ENCODE measurements at regions not wholly inside any gene's neighbourhood (a gene's known extent, or its start where the extent isn't known, plus 50 kb on each side); places are given as distances from the start of the nearest gene placed in this dataset.

DNA sequence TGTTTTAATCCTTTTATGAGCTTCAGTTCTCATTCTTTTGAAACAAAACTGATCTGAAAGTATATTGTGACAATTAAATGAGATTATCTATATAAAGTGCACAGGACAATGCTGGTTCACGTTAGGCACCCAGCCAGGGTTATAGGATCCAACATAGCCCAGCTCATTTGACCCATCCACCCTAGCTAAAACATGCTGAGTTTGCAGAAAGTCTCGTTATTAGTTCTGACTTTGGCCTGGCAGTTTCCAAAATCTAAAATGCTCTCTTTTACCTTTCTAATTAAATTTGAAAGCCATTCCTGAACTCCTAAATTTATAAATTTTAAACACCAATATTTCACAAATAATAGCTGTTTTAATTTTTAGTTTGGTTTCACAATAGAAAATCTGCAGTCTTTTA lies 131.9 kb upstream of the PTPRD start:
- no peaks in the 10 kb centered on the region for H3K4me1 ChIP-seq (ENCODE audit: insufficient read depth)

DNA sequence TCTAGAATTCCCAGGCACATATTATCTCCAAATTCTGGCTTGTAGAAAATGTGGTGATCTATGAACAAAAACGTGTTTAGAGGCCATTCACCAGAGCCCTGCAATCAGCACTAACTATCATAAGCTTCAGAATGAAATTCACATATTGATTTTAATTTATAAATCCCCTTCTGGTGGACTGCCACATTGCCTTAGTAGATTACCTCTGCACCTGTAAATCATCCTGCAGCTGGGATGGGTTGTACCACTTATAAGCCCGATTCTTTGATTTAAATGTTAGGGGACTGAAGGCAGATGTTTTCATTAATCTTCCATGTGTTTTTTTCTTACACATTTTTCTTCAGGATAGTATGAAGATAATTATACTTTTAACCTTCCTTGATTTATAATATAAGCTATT lies 140.7 kb upstream of the PTPRD start:
- TF ChIP-seq EZH2phosphoT487 (IDR thresholded peaks at IDR 0.05; ENCODE audit: insufficient read depth, low read depth) (no peak), EZH2 (IDR thresholded peaks at IDR 0.05; ENCODE audit: insufficient read depth, poor library complexity, severe bottlenecking) (no peak)
- 0 to 4% methylated on average over 2 of the region's 2 CpGs for WGBS, 2 experiments (ENCODE audit: low coverage in 1 of 2, low lambda C conversion rate in 2 of 2, missing lambda C conversion rate in 2 of 2)

More for the DNA sequence above, 131.9 kb upstream of the PTPRD start:
- Histone ChIP-seq H3K9me3 (ENCODE audit: low read depth) (no peaks in the 10 kb centered on the region), H3F3A (ENCODE audit: insufficient read depth) (no peaks in the 10 kb centered on the region), H3K4me3 (no peak overlapping the region), H3K27me3 (replicated peaks; ENCODE audit: insufficient read depth) (no peaks in the 10 kb centered on the region), H2AFZ (no peak overlapping the region), H3K9ac (no peak overlapping the region), H3K9me2 (ENCODE audit: insufficient read depth) (no peaks in the 10 kb centered on the region), H3K36me3 (ENCODE audit: low read depth) (no peaks in the 10 kb centered on the region), H4K20me1 (ENCODE audit: insufficient read depth) (no peaks in the 10 kb centered on the region), H3K27ac (no peak overlapping the region), H3K79me2 (ENCODE audit: insufficient read depth) (no peaks in the 10 kb centered on the region), H3K4me2 (ENCODE audit: unreplicated experiment) (no peak overlapping the region)
- in situ Hi-C loops (cut with MboI) = no loop called here
- WGBS, 2 experiments (ENCODE audit: low coverage in 1 of 2, low lambda C conversion rate in 2 of 2, missing lambda C conversion rate in 2 of 2) = 6 to 11% methylated on average over 2 of the region's 2 CpGs
- DNase-seq = no peak
- TF ChIP-seq EZH2phosphoT487 (IDR thresholded peaks at IDR 0.05; ENCODE audit: insufficient read depth, low read depth) (no peak), EZH2 (IDR thresholded peaks at IDR 0.05; ENCODE audit: insufficient read depth, poor library complexity, severe bottlenecking) (no peak)

GRCh38 chr9:10764481-10764880 lies 151.7 kb upstream of the PTPRD start:
- WGBS, 2 experiments (ENCODE audit: low coverage in 1 of 2, low lambda C conversion rate in 2 of 2, missing lambda C conversion rate in 2 of 2) = 37 to 49% methylated on average over 3 of the region's 3 CpGs
- no peak overlapping the region for H3K27ac ChIP-seq
- no peaks in the 10 kb centered on the region for H3K9me2 ChIP-seq (ENCODE audit: insufficient read depth)

More for the DNA sequence above, 140.7 kb upstream of the PTPRD start:
- H3K4me3 ChIP-seq = no peak overlapping the region
- in situ Hi-C loops (cut with MboI) = no loop called here
- no peak overlapping the region for H2AFZ ChIP-seq
- H3K4me2 ChIP-seq (ENCODE audit: unreplicated experiment) = no peak overlapping the region
- H4K20me1 ChIP-seq (ENCODE audit: insufficient read depth) = no peaks in the 10 kb centered on the region
- H3K27ac ChIP-seq = no peak overlapping the region
- no peaks in the 10 kb centered on the region for H3K4me1 ChIP-seq (ENCODE audit: insufficient read depth)
- H3K9me3 ChIP-seq (ENCODE audit: low read depth) = no peaks in the 10 kb centered on the region
- no peaks in the 10 kb centered on the region for H3K36me3 ChIP-seq (ENCODE audit: low read depth)
- H3K79me2 ChIP-seq (ENCODE audit: insufficient read depth) = no peaks in the 10 kb centered on the region
- H3K9ac ChIP-seq = no peak overlapping the region
- no peaks in the 10 kb centered on the region for H3F3A ChIP-seq (ENCODE audit: insufficient read depth)
- H3K27me3 ChIP-seq (replicated peaks; ENCODE audit: insufficient read depth) = no peaks in the 10 kb centered on the region
- DNase-seq = no peak
- H3K9me2 ChIP-seq (ENCODE audit: insufficient read depth) = no peaks in the 10 kb centered on the region

DNA sequence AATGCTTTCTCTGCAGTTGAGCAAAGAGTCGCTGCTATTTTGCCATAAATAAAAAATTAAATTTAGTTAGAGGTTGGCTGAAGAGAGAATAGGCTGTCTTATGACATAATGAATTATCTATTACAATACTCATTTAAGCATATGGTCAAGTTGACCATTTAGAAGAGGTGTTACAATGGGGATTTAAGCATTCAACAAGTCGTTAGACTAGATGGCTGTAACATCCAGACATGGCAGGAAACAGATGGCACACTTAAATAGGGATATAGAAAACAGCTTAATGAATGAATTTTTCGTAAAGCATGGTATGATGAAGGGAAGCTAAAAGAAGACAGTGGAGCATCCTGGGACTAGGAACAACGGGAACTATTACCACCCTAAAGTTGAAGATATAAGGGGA lies 160.3 kb upstream of the PTPRD start:
- H3K4me2 ChIP-seq (ENCODE audit: unreplicated experiment) = no peak overlapping the region
- H3K36me3 ChIP-seq (ENCODE audit: low read depth) = no peaks in the 10 kb centered on the region
- H3K4me1 ChIP-seq (ENCODE audit: insufficient read depth) = no peaks in the 10 kb centered on the region
- DNase-seq = no peak
- in situ Hi-C loops (cut with MboI) = no loop called here
- H3K9me2 ChIP-seq (ENCODE audit: insufficient read depth) = no peaks in the 10 kb centered on the region
- H3K27me3 ChIP-seq (replicated peaks; ENCODE audit: insufficient read depth) = no peaks in the 10 kb centered on the region
- no peaks in the 10 kb centered on the region for H4K20me1 ChIP-seq (ENCODE audit: insufficient read depth)
- H2AFZ ChIP-seq = no peak overlapping the region
- no peak overlapping the region for H3K9ac ChIP-seq
- no peaks in the 10 kb centered on the region for H3K79me2 ChIP-seq (ENCODE audit: insufficient read depth)
- no peak for TF ChIP-seq EZH2 (IDR thresholded peaks at IDR 0.05; ENCODE audit: insufficient read depth, poor library complexity, severe bottlenecking)
- TF ChIP-seq EZH2phosphoT487 (IDR thresholded peaks at IDR 0.05; ENCODE audit: insufficient read depth, low read depth) = no peak
- 5% methylated on average over 4 of the region's 4 CpGs for WGBS, 2 experiments (ENCODE audit: low coverage in 1 of 2, low lambda C conversion rate in 2 of 2, missing lambda C conversion rate in 2 of 2)
- H3K9me3 ChIP-seq (ENCODE audit: low read depth) = no peaks in the 10 kb centered on the region
- H3K4me3 ChIP-seq = no peak overlapping the region
- no peaks in the 10 kb centered on the region for H3F3A ChIP-seq (ENCODE audit: insufficient read depth)
- H3K27ac ChIP-seq = no peak overlapping the region

More at GRCh38 chr9:10764481-10764880, 151.7 kb upstream of the PTPRD start:
- H3K79me2 ChIP-seq (ENCODE audit: insufficient read depth) = no peaks in the 10 kb centered on the region
- no peak overlapping the region for H2AFZ ChIP-seq
- no peak for TF ChIP-seq EZH2phosphoT487 (IDR thresholded peaks at IDR 0.05; ENCODE audit: insufficient read depth, low read depth)
- no peak overlapping the region for H3K4me3 ChIP-seq
- no peaks in the 10 kb centered on the region for H3K27me3 ChIP-seq (replicated peaks; ENCODE audit: insufficient read depth)
- in situ Hi-C loops (cut with MboI) = no loop called here
- H3F3A ChIP-seq (ENCODE audit: insufficient read depth) = no peaks in the 10 kb centered on the region
- no peaks in the 10 kb centered on the region for H3K9me3 ChIP-seq (ENCODE audit: low read depth)
- no peaks in the 10 kb centered on the region for H4K20me1 ChIP-seq (ENCODE audit: insufficient read depth)
- DNase-seq = no peak
- no peak overlapping the region for H3K9ac ChIP-seq
- H3K36me3 ChIP-seq (ENCODE audit: low read depth) = no peaks in the 10 kb centered on the region
- no peak overlapping the region for H3K4me2 ChIP-seq (ENCODE audit: unreplicated experiment)
- H3K4me1 ChIP-seq (ENCODE audit: insufficient read depth) = no peaks in the 10 kb centered on the region

DNA sequence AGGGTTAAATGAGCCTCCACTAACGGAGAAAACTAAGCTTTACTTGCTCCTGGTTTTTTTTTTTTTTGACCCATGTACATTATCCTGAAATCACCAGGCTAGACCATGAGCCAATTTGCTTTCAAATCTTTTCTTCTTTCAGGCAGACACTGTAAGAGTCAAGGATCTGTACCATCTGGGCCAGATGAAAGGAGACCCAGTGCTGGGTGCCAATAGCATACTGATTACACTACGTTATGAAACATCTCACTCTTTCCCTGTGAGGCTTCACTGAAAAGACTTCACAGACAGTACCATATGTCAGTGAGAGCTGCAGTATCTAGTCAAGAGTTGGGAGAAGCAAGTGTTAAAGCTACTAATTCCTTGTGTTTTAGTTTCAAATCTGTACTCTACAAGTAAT lies 161.2 kb upstream of the PTPRD start:
- no peak overlapping the region for H3K27ac ChIP-seq
- H3K79me2 ChIP-seq (ENCODE audit: insufficient read depth) = no peaks in the 10 kb centered on the region
- no peaks in the 10 kb centered on the region for H3F3A ChIP-seq (ENCODE audit: insufficient read depth)
- H3K9me3 ChIP-seq (ENCODE audit: low read depth) = no peaks in the 10 kb centered on the region
- 0 to 2% methylated on average over 2 of the region's 2 CpGs for WGBS, 2 experiments (ENCODE audit: low coverage in 1 of 2, low lambda C conversion rate in 2 of 2, missing lambda C conversion rate in 2 of 2)
- DNase-seq = no peak
- in situ Hi-C loops (cut with MboI) = no loop called here
- H3K4me3 ChIP-seq = no peak overlapping the region
- H3K4me2 ChIP-seq (ENCODE audit: unreplicated experiment) = no peak overlapping the region
- TF ChIP-seq EZH2 (IDR thresholded peaks at IDR 0.05; ENCODE audit: insufficient read depth, poor library complexity, severe bottlenecking) = no peak
- no peak for TF ChIP-seq EZH2phosphoT487 (IDR thresholded peaks at IDR 0.05; ENCODE audit: insufficient read depth, low read depth)
- H3K4me1 ChIP-seq (ENCODE audit: insufficient read depth) = no peaks in the 10 kb centered on the region
- no peak overlapping the region for H2AFZ ChIP-seq
- H3K9ac ChIP-seq = no peak overlapping the region
- H3K36me3 ChIP-seq (ENCODE audit: low read depth) = no peaks in the 10 kb centered on the region
- no peaks in the 10 kb centered on the region for H3K27me3 ChIP-seq (replicated peaks; ENCODE audit: insufficient read depth)
- no peaks in the 10 kb centered on the region for H4K20me1 ChIP-seq (ENCODE audit: insufficient read depth)
- H3K9me2 ChIP-seq (ENCODE audit: insufficient read depth) = no peaks in the 10 kb centered on the region

Data from GM23248 (cell line).